HG03442 (cell line): ENCODE measurements at regions not wholly inside any gene's neighbourhood (a gene's known extent, or its start where the extent isn't known, plus 50 kb on each side); places are given as distances from the start of the nearest gene placed in this dataset.
"Not testable (repeated sequence)": the region's sequence is repeated elsewhere in the genome, so short reads cannot be mapped to it uniquely, and the experiment has no call there.

Experiments used
- ATAC-seq: cut with Tn5 transposase; IDR thresholded peaks from one replicate; pipeline ENCODE4 v1.9.1; 2021; ENCODE audit warnings: mild to moderate bottlenecking, moderate library complexity; ENCODE audit not compliant: unreplicated experiment

DNA sequence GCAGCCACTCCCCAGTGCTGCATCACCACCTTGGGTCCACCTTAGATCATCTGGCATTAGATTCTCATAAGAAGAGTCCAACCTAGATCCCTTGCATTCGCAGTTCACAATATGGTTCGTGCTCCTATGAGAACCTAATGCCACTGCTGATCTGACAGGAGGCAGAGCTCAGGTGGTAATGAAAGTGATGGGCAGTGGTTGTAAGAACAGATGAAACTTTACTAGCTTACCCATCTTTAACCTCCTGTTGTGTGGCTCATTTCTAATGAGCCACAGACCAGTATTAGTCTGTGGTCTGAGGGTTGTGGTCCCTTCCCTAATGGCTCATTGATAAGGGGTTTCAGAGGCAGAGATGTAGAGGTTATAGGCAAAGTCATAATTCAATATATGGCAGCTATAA is 615.9 kb upstream of the MIS18BP1 start:
- ATAC-seq: peak; percentile 21

DNA sequence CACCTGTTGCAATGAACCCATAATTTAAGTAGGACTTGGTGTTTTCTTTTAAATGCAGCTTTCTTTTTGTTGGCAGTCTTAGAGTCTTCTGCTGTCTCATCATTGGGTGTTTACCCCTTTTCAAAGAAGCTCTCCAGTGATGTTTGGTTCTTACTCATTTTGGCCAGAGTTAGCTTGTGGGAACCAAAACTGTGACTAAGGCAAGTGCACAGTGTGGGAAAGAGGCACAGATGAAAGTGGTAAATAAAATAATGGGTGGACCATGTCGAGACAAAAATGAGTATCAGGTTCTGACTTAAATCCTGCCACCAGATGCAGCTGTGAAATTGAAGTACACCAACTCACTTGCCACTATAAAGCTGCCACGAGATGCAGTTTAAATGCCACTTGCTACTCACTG is 615.4 kb upstream of the MIS18BP1 start:
- peak; percentile 79 for ATAC-seq

DNA sequence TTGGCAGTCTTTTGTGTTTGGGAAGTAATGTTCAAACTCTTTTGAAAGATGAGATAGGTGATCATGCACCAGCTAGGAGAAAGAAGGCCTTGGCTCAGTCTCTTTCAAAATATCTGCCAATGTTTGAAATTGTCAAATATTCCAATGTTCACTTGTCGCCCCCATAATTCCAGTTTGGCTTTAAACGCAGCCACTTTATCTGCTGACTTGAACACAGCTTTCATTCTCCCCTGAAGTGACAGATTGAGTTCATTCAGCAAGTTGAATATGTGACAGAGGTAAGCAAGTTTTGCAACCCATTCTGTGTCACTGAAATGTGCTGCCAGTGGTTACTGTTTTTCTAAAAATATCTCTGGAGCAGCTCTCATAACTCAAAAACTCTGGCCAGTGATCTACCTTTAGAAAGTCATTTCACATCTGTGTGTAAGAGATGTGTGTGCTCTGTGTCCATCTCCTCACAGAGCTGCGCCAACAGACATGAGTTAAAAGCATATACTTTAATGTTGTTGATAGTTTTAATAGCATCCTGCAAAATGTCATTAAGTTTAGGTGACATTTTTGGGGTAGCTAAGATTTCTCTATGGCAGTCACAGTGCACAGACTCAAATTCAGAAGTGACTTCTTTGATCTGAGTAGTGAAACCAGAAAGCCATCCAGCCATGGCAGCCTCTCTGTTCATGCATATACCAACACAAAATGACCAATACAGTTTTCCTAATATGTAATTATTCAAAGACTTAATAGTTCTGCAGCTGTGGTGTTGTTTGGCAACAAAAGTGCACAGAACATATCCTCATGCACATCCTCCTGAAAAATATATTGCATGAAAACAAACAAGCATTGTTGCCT is 614.3 kb upstream of the MIS18BP1 start:
- peak; percentile 76 for ATAC-seq

DNA sequence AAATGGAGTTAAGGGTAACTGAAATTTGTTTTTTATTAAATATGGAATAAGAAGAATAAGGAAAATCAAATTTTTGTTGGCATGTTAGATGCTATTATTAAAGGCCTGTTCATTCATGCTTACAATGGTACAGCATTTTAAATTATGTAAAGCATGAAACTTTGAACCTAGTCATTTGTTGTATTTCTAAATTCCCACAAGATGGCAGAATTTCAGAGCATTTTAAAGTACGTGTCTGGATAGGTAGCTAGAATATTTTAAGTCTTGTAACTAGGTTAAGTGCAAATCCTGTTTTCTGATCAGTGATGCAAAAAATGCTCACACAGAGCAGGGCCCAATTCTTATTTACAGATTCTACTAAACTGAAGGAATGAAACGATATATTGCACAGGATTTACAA is 585.6 kb upstream of the MIS18BP1 start:
- peak; percentile 52 for ATAC-seq

DNA sequence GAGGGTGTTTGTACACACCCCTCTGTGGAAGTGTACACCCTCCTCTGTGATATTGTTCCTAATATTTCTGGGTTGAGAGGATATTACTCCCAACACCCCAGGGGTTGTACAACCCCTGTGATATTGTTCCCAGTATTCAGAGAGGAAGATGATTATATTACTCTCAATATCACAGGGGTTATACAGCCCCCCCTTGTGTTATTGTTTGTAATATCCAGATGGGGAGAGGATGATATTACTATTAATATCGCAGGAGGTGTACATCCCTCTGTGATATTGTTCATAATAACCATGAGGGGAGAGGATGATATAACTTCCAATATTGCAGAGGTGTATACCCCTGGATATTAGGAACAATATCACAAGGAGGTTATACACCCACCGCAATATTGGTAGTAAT is 566.1 kb upstream of the MIS18BP1 start:
- no peak for ATAC-seq

DNA sequence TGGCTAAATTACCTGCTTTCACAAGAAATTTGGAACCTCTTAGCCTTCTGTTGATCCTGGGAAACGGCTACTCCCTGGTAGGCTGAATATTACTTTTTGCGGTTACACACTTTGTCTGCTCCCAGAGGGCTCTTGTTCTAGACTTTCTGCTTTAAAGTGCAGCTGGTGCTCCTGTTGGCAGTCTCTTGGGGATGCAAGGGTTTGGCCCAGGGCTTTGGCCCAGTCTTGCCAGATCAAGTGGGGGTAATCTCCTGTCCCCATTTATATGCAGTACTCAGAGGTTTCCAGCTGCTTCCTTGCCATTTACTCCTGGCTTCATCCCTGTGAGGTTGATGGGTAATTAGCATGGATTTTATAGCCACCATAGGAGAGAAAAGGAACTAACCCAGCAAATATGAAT is 558.2 kb upstream of the MIS18BP1 start:
- no peak for ATAC-seq

DNA sequence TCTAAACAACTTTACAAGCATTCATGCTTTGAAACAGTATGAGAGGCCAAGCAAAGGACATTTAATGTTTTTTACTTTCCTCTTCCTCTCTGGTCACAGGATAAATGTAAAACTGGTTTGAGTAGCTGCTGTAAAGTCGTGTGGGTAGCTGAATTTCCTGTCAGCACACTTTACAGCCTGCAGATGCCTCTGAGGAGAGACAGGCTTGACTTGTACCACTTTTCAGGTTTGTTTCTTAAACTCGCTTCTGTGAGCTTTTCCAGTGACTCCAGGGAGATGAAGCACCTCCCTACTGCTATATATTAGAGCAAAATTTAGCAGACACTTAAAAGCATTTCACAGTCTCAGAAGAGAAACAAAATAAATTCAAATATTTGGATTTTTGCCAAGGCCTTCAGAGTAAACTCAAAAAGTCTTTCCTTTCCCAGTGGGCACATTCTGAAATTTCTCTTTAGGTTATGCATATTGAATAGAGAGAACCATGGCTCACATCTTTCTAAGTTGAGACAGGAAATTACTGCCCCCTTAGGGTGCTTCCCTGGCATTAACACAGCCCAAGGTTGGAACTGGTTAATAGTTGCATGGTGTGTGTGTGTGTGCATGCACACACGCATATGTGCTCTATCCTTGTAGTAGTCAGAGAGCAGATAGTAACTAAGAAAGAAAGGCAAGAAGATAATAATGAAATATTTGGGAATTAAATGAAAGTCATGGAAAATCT is 557.3 kb upstream of the MIS18BP1 start:
- peak; percentile 58 for ATAC-seq

DNA sequence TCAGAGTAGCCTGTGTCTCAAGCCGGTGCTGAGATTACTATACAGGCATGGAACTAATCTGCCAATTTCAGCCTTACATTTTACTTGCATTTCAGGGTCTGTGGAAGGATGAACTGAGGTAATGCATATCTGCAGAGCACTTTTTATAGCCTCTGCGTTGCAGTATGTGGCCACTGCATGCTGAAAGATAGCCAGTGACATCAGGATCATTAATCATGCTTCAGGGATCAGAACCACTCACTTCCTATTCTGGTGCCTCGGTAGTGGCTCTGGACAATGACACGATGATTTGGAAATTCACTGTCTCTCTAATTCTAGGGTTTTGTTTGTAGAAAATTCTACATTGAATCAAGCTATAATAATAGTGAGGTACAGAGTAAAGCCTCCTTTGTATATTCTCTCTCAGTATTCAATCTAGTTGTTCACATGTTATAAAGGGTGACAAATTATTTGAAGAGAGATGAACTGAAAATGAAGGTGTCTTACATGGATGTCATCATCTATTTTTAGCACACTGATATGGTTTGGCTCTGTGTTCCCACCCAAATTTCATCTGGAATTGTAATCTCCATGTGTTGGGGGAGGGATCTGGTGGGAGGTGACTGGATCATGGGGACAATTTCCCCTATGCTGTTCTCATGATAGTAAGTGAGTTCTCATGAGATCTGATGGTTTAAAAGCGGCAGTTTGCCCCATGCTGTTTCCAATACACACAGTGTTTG is 554.3 kb upstream of the MIS18BP1 start:
- ATAC-seq: no peak

DNA sequence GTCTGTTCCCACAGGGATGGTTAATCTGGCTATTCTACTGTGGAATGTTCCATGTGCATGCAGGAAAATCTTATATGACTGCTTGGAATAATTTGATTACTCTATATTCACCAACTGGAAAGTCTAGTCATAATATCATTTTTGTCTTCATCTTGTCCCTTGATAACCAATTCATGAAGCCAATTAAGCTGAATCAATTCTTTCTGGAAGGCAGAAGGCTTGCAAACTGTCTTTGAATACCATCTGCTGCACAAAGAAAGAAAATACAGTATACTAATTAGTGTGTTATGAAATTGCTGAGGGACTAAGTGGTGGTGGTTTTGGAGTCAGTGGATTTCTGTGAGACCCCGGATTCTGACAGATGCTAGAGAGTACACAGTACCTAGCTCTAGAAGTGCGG is 546.5 kb upstream of the MIS18BP1 start:
- no peak for ATAC-seq

DNA sequence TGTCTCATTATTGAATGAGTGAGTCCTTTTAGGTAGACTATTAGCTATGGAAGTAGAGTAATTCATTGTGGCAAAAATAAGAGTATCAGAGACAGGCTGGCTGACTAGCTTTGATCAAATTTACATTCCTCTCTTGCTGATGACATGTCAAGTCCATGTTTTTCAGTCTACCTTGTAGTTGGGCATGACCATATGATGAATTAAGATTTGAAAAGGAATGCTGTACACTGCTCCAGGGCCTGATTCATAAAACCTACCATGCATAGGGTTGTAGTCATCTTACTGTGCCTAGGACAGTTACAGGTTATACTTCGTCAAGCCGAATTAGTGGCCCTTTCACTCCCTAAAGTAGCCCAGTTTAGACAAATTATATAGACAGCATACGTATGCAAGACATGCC is 545.7 kb upstream of the MIS18BP1 start:
- ATAC-seq: no peak

DNA sequence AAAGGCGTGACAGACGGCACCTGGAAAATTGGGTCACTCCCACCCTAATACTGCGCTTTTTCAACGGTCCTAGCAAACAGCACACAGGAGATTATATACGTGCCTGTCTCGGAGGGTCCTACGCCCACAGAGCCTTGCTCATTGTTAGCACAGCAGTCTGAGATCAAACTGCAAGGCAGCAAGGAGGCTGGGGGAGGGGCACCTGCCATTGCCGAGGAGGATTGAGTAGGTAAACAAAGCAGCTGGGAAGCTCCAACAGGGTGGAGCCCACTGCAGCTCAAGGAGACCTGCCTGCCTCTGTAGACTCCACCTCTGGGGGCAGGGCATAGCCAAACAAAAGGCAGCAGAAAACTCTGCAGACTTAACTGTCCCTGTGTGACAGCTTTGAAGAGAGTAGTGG is 543.0 kb upstream of the MIS18BP1 start:
- ATAC-seq: not testable (repeated sequence)

DNA sequence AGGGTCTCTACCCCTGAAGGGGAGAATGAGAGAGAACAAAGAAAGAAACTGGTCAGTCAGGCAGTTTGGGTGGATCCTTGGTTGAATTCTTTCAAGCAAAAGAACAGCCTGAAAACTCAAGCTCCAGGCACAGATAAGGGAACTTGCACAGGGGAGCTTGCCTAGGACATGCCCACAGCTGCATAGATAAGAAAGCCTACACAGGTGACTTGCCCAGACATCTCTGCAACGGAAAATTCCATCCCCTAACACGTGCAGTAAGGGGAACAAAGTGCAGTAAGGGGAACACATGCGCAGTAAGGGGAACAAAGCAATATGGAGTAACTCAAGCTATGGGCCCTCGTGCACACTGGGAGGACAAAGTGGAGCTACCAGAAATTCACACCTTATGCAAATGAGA is 540.1 kb upstream of the MIS18BP1 start:
- ATAC-seq: no peak

DNA sequence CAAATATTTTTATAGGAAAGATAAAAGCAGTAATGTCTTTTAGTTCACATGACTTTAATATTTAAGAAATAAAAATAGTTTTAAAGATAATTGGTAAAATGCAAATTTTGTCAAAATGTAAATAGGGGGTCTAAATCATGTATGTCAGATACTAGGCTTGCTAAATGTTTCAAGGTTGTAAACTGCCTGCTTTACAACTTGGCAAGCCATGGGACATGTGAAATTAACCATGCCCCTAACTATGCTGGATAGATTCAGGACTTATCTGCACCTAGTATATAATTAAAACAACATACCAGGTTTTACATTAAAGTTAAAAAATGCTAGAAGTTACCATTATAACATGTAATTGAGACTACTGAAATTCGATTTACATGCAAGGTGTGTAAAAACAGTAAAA is 537.3 kb upstream of the MIS18BP1 start:
- no peak for ATAC-seq

DNA sequence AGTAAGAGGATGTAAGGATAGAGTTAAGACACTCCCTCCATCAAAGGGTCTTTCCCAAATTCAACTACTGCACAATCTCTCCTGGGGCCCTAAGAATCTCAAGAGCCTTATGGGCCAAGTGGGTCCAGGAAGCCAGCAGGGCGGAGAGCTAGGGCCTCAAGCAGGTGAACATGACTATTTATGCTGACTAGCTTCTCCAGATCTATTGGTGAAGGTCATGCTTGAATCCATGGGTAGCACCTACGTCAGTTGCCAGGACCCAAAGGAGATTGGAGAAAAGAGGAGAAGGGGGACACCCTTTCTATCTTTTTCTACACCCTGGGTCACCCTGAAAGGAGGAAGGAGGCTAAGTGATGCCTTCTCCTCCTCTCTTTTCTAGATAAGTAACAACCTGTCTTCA is 534.2 kb upstream of the MIS18BP1 start:
- ATAC-seq: no peak

DNA sequence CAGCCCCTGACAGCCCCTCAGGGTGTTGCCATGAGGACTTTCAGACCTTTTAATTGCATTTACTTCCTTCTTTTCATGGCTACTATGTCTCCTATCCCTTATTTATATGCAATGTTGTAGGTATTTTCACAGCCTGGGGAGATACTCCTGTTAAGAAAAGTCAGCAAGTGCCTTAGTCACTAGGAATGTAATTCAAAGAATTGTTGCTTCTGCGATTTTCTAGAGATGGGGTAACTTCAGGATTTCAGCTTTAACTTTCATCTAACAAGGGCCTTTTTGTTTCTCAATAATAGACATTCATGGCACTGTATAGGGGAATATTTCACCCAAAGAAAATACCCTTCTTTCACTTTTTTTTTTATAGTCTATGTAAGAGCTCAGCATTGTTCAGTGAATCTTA is 533.3 kb upstream of the MIS18BP1 start:
- no peak for ATAC-seq

DNA sequence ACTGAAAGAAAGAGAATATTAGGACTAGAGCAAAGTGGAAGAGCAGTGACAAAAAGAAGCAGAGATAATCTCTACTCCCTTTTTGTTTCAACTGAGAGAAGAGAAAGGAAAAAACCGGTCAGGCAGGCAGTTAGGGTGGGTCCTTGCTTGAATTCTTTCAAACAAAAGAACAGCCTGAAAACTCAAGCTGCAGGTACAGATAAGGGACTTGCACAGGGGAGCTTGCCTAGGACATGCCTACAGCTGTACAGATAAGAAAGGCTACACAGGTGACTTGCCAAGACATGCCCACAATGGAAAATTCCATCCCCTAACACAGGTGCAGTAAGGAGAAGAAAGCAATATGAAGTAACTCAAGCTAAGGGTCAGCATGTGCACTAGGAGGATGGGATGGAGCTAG is 532.2 kb upstream of the MIS18BP1 start:
- ATAC-seq: no peak

DNA sequence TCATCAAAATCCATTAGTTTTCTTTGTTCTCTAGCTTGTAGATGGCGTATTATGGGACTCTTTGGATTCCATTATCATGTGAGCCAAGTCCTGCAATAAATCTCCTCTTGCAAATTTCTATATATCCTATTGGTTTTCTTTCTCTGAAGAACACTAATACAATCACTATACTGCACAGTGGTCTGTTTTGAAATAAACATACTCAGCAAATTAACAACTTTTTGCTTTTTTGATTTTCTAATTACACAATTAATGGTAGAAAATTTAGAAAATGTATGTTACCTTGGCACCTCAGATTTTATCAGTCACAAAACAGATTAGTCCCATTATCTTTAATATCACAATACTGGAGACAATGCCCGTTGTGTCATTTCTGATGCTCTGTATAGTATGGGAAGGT is 513.2 kb upstream of the MIS18BP1 start:
- ATAC-seq: no peak

DNA sequence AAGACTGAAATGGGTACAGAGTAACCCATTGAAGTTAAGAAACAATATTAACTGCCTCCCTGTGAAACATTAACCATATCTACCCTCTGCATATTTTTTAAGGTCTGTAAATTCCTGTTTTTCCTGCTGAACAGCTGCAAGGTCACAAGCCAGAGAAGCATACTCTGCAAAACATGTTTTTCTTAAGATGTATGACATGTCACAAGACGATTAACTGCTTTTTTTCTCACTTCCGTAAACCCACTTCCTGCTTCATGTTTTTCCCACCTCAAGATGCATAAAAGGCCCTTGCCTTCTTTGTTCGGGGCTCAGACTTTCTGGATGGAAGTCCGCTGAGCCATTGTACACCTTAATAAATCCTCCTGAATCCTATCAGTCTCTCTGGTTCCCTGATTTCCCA is 504.7 kb upstream of the MIS18BP1 start:
- no peak for ATAC-seq

DNA sequence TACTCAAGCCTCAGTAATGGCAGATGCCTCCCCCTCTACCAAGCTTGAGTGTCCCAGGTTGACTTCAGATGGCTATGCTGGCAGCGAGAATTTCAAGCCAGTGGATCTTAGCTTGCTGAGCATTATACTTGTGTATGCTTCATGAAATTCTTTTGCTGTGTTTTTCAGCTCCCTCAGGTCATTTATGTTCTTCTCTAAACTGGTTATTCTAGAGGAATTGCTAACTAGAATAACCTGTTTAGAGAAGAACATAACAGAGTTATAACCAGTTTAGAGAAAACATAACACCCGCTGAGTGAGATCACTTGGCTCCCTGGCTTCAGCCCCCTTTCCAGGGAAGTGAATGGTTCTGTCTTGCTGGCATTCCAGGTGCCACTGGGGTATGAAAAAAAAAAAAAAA is 503.4 kb upstream of the MIS18BP1 start:
- ATAC-seq: not testable (repeated sequence)

DNA sequence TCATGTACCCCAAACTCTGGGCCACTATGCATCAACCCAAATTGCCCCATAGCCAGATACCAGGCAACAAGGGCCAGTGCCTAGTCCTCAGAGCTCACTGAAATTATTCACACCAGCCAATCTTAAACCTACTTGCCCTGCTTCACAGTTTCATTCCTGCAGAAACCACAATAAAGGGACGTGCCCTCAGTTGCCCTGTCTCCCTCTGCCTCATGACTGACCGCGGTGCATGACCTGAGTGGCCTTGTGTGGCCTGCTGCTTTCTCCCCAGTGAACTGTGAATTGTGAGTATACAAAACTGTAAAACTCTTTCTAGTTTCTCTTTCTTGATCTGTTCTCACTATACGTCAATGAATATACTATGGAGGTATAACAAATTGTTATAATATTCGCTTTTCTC is 490.9 kb upstream of the MIS18BP1 start:
- ATAC-seq: no peak

DNA sequence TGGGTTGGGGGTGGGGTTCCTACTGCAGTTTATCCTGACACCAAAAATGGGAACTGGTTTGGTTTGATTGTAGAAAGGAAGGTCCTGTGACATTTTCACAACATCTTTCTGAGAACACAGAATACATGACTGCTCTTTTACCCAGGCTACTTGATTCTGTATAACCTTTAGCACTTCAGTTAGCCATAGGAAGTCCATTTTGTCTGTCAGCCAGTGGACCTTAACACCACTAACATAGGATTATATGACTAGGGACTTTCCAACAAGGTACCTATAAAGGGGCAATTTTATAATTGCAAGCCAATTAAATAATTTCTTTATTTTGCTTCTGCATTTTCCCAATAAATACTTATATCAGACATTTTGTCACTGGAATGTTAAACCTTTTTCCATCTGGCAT is 489.2 kb upstream of the MIS18BP1 start:
- no peak for ATAC-seq
